Osteoblast (primary cell): ENCODE measurements at regions not wholly inside any gene's neighbourhood (a gene's known extent, or its start where the extent isn't known, plus 50 kb on each side); places are given as distances from the start of the nearest gene placed in this dataset.

Experiments used
- DNase-seq: peaks from one replicate; pipeline ENCODE4 v3.0.0; 2011; ENCODE audit warnings: low spot score, mixed read lengths; ENCODE audit not compliant: insufficient read length; ENCODE audit errors: missing footprints
- H2AFZ ChIP-seq: 2 replicates; pipeline ENCODE4 v1.6.0; 2011; ENCODE audit warnings: mild to moderate bottlenecking, low read length
- H3K27ac ChIP-seq: 2 replicates; pipeline ENCODE4 v1.5.1; 2011; ENCODE audit warnings: mild to moderate bottlenecking, low read depth, low read length, moderate library complexity
- H3K27me3 ChIP-seq: 2 replicates; pipeline ENCODE4 v1.6.0; 2012; ENCODE audit warnings: mild to moderate bottlenecking, control low read depth, inconsistent platforms, low read length, moderate library complexity; ENCODE audit not compliant: insufficient read depth
- H3K36me3 ChIP-seq: 2 replicates; pipeline ENCODE4 v1.5.1; 2011; ENCODE audit warnings: mild to moderate bottlenecking, low read length, control low read depth, moderate library complexity; ENCODE audit not compliant: insufficient read depth
- H3K4me1 ChIP-seq: 2 replicates; pipeline ENCODE4 v1.5.1; 2011; ENCODE audit warnings: mild to moderate bottlenecking, low read length, control low read depth, moderate library complexity; ENCODE audit not compliant: insufficient read depth
- H3K4me2 ChIP-seq: 2 replicates; pipeline ENCODE4 v1.6.0; 2011; ENCODE audit warnings: mild to moderate bottlenecking, low read length; ENCODE audit not compliant: insufficient read depth
- H3K4me3 ChIP-seq: fragments of 200-600 bp; sonication (generic); 3 replicates; pipeline ENCODE4 v1.5.1; 2012; ENCODE audit warnings: mild to moderate bottlenecking, low read length, inconsistent platforms; ENCODE audit not compliant: insufficient read depth
- H3K79me2 ChIP-seq: 2 replicates; pipeline ENCODE4 v1.6.0; 2012; ENCODE audit warnings: mild to moderate bottlenecking, low read length, control low read depth, inconsistent platforms; ENCODE audit not compliant: insufficient read depth
- H3K9me3 ChIP-seq: 2 replicates; pipeline ENCODE4 v1.5.1; 2011; ENCODE audit warnings: low read depth, low read length, control low read depth
- H4K20me1 ChIP-seq: 2 replicates; pipeline ENCODE4 v1.6.0; 2012; ENCODE audit warnings: mild to moderate bottlenecking, low read length, control low read depth; ENCODE audit not compliant: insufficient read depth
- TF ChIP-seq, protein P1 (sequence below): IDR thresholded peaks from 2 replicates; pipeline ENCODE4 v1.5.1; 2011; ENCODE audit warnings: mild to moderate bottlenecking, low read depth, low read length, moderate library complexity; ENCODE audit errors: extremely low read depth

DNA sequence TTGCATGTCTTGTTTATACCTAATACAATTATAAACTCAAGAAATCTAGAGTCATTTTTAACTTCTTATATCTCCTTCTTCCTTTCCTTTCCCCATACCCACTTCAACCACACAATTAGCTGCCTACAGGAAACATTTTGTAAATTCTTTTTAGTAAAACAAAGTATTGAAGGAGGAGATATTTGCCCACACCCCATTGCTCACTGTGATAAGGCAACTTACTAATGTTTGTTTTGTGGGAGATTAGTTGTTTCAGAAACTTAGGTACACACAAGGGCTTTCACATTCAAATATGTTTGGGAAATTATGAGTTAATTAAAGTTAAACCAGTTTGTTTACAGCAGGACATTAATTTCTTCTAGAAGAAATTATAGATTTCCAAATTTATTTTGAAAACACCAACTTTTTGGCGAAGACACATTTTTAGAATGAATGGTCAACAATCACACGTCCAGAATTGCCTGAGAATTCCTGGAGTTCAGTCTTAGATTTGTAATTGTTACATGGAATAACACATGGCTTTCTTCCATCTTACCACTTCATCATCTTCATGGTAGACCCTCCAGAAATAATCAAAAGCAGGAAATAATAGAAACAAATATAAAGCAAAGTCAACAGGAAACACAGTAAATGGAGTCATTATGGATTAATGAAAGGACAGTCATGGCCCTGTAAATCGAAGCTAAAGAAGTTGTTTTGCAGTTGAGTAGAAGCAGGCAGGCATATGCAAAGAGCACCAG is 62.5 kb upstream of the RAB27B start:
- TF ChIP-seq, protein P1, sequence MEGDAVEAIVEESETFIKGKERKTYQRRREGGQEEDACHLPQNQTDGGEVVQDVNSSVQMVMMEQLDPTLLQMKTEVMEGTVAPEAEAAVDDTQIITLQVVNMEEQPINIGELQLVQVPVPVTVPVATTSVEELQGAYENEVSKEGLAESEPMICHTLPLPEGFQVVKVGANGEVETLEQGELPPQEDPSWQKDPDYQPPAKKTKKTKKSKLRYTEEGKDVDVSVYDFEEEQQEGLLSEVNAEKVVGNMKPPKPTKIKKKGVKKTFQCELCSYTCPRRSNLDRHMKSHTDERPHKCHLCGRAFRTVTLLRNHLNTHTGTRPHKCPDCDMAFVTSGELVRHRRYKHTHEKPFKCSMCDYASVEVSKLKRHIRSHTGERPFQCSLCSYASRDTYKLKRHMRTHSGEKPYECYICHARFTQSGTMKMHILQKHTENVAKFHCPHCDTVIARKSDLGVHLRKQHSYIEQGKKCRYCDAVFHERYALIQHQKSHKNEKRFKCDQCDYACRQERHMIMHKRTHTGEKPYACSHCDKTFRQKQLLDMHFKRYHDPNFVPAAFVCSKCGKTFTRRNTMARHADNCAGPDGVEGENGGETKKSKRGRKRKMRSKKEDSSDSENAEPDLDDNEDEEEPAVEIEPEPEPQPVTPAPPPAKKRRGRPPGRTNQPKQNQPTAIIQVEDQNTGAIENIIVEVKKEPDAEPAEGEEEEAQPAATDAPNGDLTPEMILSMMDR, result no peak
- H3K79me2 ChIP-seq, result no peaks in the 10 kb centered on the region
- H3K4me1 ChIP-seq, result peaks cover 9% of the 10 kb centered on the region
- H3K4me3 ChIP-seq, result no peak overlapping the region
- DNase-seq, result no peak
- no peaks in the 10 kb centered on the region for H3K36me3 ChIP-seq
- H3K27me3 ChIP-seq, result no peaks in the 10 kb centered on the region
- no peak overlapping the region for H3K4me2 ChIP-seq
- H3K9me3 ChIP-seq, result no peaks in the 10 kb centered on the region
- H2AFZ ChIP-seq, result no peak overlapping the region
- no peaks in the 10 kb centered on the region for H4K20me1 ChIP-seq
- H3K27ac ChIP-seq, result no peak overlapping the region

DNA sequence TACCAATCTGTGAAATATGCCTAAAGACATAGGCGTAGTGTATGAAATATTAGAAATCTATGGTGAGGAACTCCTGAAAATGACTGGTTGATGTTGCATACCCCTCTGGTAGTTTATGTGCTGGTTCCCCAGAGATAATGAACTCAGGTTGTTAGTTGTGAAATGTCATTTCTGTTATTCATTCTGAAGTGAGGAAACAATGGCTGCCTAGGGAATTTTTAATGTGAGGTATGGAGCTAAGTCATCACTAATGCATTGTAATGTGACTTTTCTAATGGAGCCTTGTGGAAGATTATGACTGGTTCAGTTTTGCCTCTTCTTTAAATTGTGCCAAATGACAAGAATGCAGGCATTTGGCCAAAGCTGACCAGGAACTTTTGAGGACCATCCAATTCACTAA is 61.6 kb upstream of the RAB27B start:
- no peaks in the 10 kb centered on the region for H3K79me2 ChIP-seq
- H3K27ac ChIP-seq, result no peak overlapping the region
- H3K4me1 ChIP-seq, result peaks cover 9% of the 10 kb centered on the region
- H3K9me3 ChIP-seq, result no peaks in the 10 kb centered on the region
- H3K4me2 ChIP-seq, result peak overlapping the region; percentile 3
- H3K36me3 ChIP-seq, result no peaks in the 10 kb centered on the region
- H3K27me3 ChIP-seq, result no peaks in the 10 kb centered on the region
- no peak for DNase-seq
- TF ChIP-seq, protein P1, result no peak
- no peak overlapping the region for H3K4me3 ChIP-seq
- H4K20me1 ChIP-seq, result no peaks in the 10 kb centered on the region
- H2AFZ ChIP-seq, result no peak overlapping the region

DNA sequence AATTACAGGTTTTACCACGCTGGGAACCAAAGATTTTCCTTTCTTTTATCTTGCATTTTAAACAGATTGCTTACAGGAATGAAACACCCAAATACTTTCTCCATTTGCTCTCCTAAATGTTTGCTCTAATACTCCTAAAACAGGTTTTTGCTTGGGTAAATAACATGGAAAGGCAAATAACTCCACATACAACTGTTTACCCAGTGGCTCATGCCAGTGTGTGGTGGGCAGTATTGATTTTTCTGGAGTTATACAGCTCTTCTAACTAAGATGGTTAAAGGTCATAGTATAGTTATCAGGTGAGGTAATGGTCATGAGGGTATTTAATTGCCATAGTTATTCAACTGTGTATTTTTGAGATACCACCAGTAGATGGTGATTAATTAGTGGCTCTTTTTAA is 61.2 kb upstream of the RAB27B start:
- H3K36me3 ChIP-seq, result no peaks in the 10 kb centered on the region
- TF ChIP-seq, protein P1, result no peak
- no peaks in the 10 kb centered on the region for H3K9me3 ChIP-seq
- H2AFZ ChIP-seq, result no peak overlapping the region
- DNase-seq, result no peak
- no peaks in the 10 kb centered on the region for H4K20me1 ChIP-seq
- no peak overlapping the region for H3K4me2 ChIP-seq
- no peak overlapping the region for H3K27ac ChIP-seq
- peaks cover 12% of the 10 kb centered on the region for H3K4me1 ChIP-seq
- H3K79me2 ChIP-seq, result no peaks in the 10 kb centered on the region
- no peak overlapping the region for H3K4me3 ChIP-seq
- no peaks in the 10 kb centered on the region for H3K27me3 ChIP-seq

DNA sequence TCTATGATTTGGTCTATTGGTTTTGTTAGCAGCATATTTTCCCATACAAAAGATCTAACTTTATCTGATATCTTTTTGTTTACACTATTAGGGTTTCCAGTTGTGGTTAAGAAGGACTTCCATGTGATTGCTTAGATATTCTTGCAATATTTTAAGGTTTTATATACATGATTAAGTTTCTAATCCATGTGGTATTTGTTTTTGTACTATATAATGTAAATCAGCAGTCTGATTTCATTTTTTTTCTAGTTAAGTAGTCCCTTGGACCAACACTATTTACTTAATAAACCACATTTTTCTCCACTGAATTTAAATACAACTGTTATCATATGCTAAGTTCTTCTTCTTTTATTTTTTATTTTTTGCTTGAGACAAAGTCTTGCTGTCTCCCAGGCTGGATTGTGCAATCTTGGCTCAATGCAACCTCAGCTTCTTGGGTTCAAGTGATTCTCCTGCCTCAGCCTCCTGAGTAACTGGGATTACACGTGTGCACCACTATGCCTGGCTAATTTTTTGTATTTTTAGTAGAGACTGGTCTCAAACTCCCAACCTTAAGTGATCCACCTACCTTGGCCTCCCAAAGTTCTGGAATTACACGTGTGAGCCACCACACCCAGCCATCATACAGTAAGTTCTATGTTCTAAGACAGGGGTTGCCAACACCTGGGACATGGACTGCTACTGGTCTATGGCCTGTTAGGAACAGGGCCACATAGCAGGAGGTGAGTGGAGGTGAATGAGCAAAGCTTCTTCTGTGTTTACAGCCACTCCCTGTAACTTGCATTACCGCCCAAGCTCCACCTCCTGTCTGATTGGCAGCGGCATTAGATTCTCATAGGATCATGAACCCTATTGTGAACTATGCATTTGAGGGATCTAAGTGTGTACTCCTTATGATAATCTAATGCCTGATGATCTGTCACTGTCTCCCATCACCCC is 58.5 kb upstream of the RAB27B start:
- TF ChIP-seq, protein P1, result no peak
- H4K20me1 ChIP-seq, result no peaks in the 10 kb centered on the region
- H2AFZ ChIP-seq, result no peak overlapping the region
- no peak overlapping the region for H3K27ac ChIP-seq
- H3K79me2 ChIP-seq, result no peaks in the 10 kb centered on the region
- H3K36me3 ChIP-seq, result no peaks in the 10 kb centered on the region
- no peak overlapping the region for H3K4me3 ChIP-seq
- DNase-seq, result no peak
- no peaks in the 10 kb centered on the region for H3K27me3 ChIP-seq
- no peak overlapping the region for H3K4me2 ChIP-seq
- H3K9me3 ChIP-seq, result no peaks in the 10 kb centered on the region
- peaks cover 26% of the 10 kb centered on the region for H3K4me1 ChIP-seq
